Upper lobe of left lung (tissue), 6 donors: ENCODE measurements at regions not wholly inside any gene's neighbourhood (a gene's known extent, or its start where the extent isn't known, plus 50 kb on each side); places are given as distances from the start of the nearest gene placed in this dataset.

Experiments used
- ATAC-seq, 2 donors: fragments of 200-7000 bp; cut with Tn5 transposase; one replicate each; pipeline ENCODE4 v1.9.1; 2022; ENCODE audit warnings: mild to moderate bottlenecking in 2 of 2, moderate library complexity in 2 of 2; ENCODE audit not compliant: low FRiP score in 2 of 2
- DNase-seq, 2 donors: peaks; one replicate each; pipeline ENCODE4 v3.0.0-alpha.2; 2019 to 2020
- H3K27ac ChIP-seq, 4 donors: fragments of 200-600 bp; sonication (generic); one replicate each; pipeline ENCODE4 v1.5.1; 2016 to 2019
- H3K27me3 ChIP-seq, 4 donors: fragments of 200-600 bp; sonication (generic); one replicate each; pipeline ENCODE4 v1.5.1; 2017 to 2019
- H3K36me3 ChIP-seq, 4 donors: fragments of 200-600 bp; sonication (generic); one replicate each; pipeline ENCODE4 v1.5.1; 2016 to 2019
- H3K4me1 ChIP-seq, 4 donors: fragments of 200-600 bp; sonication (generic); one replicate each; pipeline ENCODE4 v1.5.1; 2018 to 2019
- H3K4me3 ChIP-seq, 4 donors: fragments of 200-600 bp; sonication (generic); one replicate each; pipeline ENCODE4 v1.5.1; 2017 to 2019; ENCODE audit warnings: mild to moderate bottlenecking in 2 of 4, moderate library complexity in 1 of 4
- H3K9me3 ChIP-seq, 4 donors: fragments of 200-600 bp; sonication (generic); one replicate each; pipeline ENCODE4 v1.5.1; 2018 to 2019
- EP300 ChIP-seq, 4 donors: sonication (generic); formaldehyde crosslinking; IDR thresholded peaks; one replicate each; pipeline ENCODE4 v1.5.1; 2017; ENCODE audit warnings: antibody characterized with exemption in 4 of 4, control low read depth in 2 of 4
- POLR2A ChIP-seq, 4 donors: fragments of 450-650 bp; IDR thresholded peaks; one replicate each; pipeline ENCODE4 v1.5.1; 2016 to 2017; ENCODE audit warnings: antibody characterized with exemption in 4 of 4, mild to moderate bottlenecking in 2 of 4
- POLR2AphosphoS5 ChIP-seq, 2 donors: sonication (generic); formaldehyde crosslinking; IDR thresholded peaks; one replicate each; pipeline ENCODE4 v1.5.1; 2017; ENCODE audit warnings: antibody characterized with exemption in 2 of 2
- WGBS, 2 donors: methylation state at CpG; one replicate each; pipeline ENCODE4 v1.1.5; 2017 to 2018; 5-methylcytosine and 5-hydroxymethylcytosine counted together
- TF ChIP-seq, protein P1 (sequence below), 6 experiments: fragments of 450-650 bp in 4 of 6; fragments of 200-600 bp in 2 of 6; sonication (generic) in 2 of 6; IDR thresholded peaks; one replicate each; pipeline ENCODE4 v1.5.1; 2016 to 2019; ENCODE audit warnings: antibody characterized with exemption in 6 of 6
- donor health status: DM: no; HTN: no; CAD: no; lungs with moderate emphysema.
- donor health status: DM: no; HTN: yes; CAD: no; lungs with severe emphysema.

DNA sequence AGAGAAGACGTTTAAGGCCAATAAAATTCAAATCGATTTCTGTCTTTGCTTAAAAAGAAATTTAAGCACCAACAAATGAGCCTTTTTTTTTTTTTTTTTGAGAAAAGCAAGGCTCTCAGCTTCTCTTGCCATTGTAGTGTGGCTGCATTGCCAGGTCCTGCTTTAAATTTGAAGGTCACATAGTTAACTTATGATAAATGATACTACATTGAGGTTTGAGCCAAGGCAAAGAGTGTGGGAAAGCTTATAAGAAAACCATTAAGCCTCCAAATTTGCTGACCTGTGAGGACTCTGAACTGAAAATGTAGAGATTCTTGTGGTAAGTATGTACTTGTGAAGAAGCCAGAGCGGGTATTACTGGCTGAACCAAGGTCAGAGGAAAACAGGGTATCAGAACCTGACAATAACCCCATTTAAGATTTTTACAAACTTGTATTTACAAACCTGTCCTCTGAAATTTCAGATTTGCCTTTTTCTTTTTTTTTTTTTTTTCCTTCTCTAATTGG is 519.7 kb upstream of the RGMA start:
- Histone ChIP-seq H3K4me1 (no peaks in the 10 kb centered on the region), H3K4me3 (no peak overlapping the region), H3K27me3 (no peaks in the 10 kb centered on the region), H3K36me3 (no peaks in the 10 kb centered on the region), H3K9me3 (no peaks in the 10 kb centered on the region), H3K27ac (no peak overlapping the region)
- DNase-seq (no peak), ATAC-seq (no peak)
- no peak for TF ChIP-seq POLR2A (IDR thresholded peaks at IDR 0.05)
- no peak for TF ChIP-seq POLR2AphosphoS5 (IDR thresholded peaks at IDR 0.05)
- TF ChIP-seq EP300 (IDR thresholded peaks at IDR 0.05) = no peak
- TF ChIP-seq, protein P1, sequence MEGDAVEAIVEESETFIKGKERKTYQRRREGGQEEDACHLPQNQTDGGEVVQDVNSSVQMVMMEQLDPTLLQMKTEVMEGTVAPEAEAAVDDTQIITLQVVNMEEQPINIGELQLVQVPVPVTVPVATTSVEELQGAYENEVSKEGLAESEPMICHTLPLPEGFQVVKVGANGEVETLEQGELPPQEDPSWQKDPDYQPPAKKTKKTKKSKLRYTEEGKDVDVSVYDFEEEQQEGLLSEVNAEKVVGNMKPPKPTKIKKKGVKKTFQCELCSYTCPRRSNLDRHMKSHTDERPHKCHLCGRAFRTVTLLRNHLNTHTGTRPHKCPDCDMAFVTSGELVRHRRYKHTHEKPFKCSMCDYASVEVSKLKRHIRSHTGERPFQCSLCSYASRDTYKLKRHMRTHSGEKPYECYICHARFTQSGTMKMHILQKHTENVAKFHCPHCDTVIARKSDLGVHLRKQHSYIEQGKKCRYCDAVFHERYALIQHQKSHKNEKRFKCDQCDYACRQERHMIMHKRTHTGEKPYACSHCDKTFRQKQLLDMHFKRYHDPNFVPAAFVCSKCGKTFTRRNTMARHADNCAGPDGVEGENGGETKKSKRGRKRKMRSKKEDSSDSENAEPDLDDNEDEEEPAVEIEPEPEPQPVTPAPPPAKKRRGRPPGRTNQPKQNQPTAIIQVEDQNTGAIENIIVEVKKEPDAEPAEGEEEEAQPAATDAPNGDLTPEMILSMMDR (IDR thresholded peaks at IDR 0.05) = no peak
- 69 to 72% methylated on average over 3 of the region's 3 CpGs for WGBS, 2 donors

DNA sequence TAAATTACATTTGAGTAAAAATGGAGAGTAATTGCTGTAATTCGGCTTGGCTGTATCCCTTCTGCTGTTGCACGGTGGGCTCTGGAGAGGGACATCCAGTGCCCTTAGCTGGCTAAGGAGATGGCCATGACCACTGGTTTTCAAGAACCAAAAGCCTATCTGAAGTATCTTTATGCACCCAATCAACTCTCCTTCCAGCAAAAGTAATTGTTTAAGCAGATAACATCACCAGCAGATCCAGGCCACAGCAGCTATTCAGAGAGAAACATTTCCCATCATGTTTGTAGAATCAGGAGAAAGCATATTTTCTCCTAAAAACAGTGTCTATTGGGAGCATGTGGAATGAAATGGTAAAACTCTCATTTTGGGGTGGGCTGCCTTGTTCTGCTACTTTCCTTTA is 514.5 kb upstream of the RGMA start:
- no peak for DNase-seq

DNA sequence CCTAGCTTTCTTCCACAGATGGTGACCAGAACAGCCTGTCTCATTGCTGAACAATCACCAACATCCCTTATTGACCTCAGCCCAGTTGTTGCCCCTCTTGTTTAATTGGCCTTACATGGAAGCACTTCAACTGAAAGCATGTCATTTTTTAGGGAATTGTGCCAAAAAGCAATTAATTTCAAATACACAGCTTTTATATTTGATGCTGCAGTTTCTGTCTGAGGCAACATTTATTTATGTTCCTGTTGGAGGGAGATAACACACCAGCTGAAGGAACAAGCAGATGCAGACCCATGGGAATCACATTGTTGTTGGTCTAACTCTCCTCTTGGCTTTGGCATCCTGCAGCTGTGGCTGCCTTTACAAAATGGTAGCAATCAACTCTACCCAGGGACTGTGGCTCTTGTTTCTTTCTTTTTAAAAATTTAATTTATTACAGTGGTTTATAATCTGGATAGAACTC is 498.1 kb upstream of the RGMA start:
- H3K9me3 ChIP-seq = no peaks in the 10 kb centered on the region
- no peak overlapping the region for H3K27ac ChIP-seq
- H3K36me3 ChIP-seq = no peaks in the 10 kb centered on the region
- TF ChIP-seq POLR2A (IDR thresholded peaks at IDR 0.05) (no peak), EP300 (IDR thresholded peaks at IDR 0.05) (no peak), POLR2AphosphoS5 (IDR thresholded peaks at IDR 0.05) (no peak)
- TF ChIP-seq, protein P1 (IDR thresholded peaks at IDR 0.05) = no peak
- no peaks in the 10 kb centered on the region for H3K4me1 ChIP-seq
- no peak for DNase-seq
- no peak for ATAC-seq
- H3K4me3 ChIP-seq = no peak overlapping the region
- H3K27me3 ChIP-seq = no peaks in the 10 kb centered on the region

More for the DNA sequence above, 514.5 kb upstream of the RGMA start:
- H3K27ac ChIP-seq = no peak overlapping the region
- H3K4me3 ChIP-seq = no peak overlapping the region
- H3K9me3 ChIP-seq = no peaks in the 10 kb centered on the region
- ATAC-seq = no peak
- no peaks in the 10 kb centered on the region for H3K36me3 ChIP-seq
- H3K4me1 ChIP-seq = no peaks in the 10 kb centered on the region
- TF ChIP-seq POLR2AphosphoS5 (IDR thresholded peaks at IDR 0.05) (no peak), POLR2A (IDR thresholded peaks at IDR 0.05) (no peak), EP300 (IDR thresholded peaks at IDR 0.05) (no peak)
- TF ChIP-seq, protein P1 (IDR thresholded peaks at IDR 0.05) = no peak
- H3K27me3 ChIP-seq = no peaks in the 10 kb centered on the region
- WGBS, 2 donors = 77 to 86% methylated on average over 2 of the region's 2 CpGs

DNA sequence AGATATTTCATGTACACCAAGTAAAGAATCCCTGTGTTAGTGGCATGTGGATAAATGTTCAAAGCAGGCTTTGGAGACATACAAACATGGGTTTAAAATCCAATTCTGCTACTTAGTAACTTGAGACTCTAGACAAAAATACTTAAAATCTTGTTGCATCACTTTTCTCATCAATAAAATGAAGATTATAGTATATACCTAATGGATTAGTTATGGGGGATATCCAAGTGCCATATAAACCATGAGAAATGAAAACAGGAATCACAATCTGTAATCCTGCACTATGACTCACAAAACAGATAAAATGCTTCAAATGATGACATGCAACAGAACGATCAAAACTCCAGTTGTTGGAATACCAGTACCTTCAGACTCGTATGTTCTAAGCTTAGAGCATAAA is 496.0 kb upstream of the RGMA start:
- Histone ChIP-seq H3K4me3 (no peak overlapping the region), H3K36me3 (no peaks in the 10 kb centered on the region), H3K27ac (no peak overlapping the region), H3K9me3 (no peaks in the 10 kb centered on the region), H3K27me3 (no peaks in the 10 kb centered on the region), H3K4me1 (no peaks in the 10 kb centered on the region)
- no peak for DNase-seq
- 75 to 86% methylated on average over 2 of the region's 2 CpGs for WGBS, 2 donors
- TF ChIP-seq POLR2A (IDR thresholded peaks at IDR 0.05) = no peak
- no peak for TF ChIP-seq POLR2AphosphoS5 (IDR thresholded peaks at IDR 0.05)
- no peak for TF ChIP-seq EP300 (IDR thresholded peaks at IDR 0.05)
- TF ChIP-seq, protein P1 (IDR thresholded peaks at IDR 0.05) = no peak
- no peak for ATAC-seq

DNA sequence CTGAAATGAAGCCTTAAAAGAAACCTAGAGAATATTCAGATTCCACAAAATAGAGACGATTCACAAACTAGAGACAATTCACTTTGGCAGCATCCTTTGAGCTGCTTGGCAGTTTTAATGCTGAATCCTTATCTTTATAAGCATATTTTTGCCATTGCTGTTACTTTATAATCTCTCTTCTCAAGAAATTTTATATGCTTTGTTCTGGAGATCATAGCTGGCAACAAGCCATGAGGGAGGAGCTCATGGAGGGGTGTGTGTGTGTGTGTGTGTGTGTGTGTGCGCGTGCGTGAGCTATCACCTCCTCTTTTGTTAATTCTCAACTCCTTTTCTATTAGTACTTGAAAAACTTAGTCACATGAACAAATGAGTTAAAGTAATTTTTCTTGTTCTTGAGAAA is 495.0 kb upstream of the RGMA start:
- no peaks in the 10 kb centered on the region for H3K4me1 ChIP-seq
- H3K4me3 ChIP-seq = no peak overlapping the region
- no peaks in the 10 kb centered on the region for H3K9me3 ChIP-seq
- DNase-seq = no peak
- H3K36me3 ChIP-seq = no peaks in the 10 kb centered on the region
- no peak for ATAC-seq
- H3K27me3 ChIP-seq = no peaks in the 10 kb centered on the region
- H3K27ac ChIP-seq = no peak overlapping the region
- WGBS, 2 donors = 75 to 78% methylated on average over 4 of the region's 4 CpGs
- TF ChIP-seq POLR2A (IDR thresholded peaks at IDR 0.05) (no peak), POLR2AphosphoS5 (IDR thresholded peaks at IDR 0.05) (no peak)
